Neural progenitor cell (in vitro differentiated cells): ENCODE measurements at regions not wholly inside any gene's neighbourhood (a gene's known extent, or its start where the extent isn't known, plus 50 kb on each side); places are given as distances from the start of the nearest gene placed in this dataset.
"Not testable (repeated sequence)": the region's sequence is repeated elsewhere in the genome, so short reads cannot be mapped to it uniquely, and the experiment has no call there.

ENCODE experiments used
- EZH2 ChIP-seq: fragments of 200-600 bp; sonication (generic); IDR thresholded peaks from 2 replicates; pipeline ENCODE4 v1.6.1; 2017; ENCODE audit warnings: antibody characterized with exemption, mild to moderate bottlenecking, moderate library complexity
- EZH2phosphoT487 ChIP-seq: fragments of 200-600 bp; sonication (generic); IDR thresholded peaks from 2 replicates; pipeline ENCODE4 v1.6.1; 2017; ENCODE audit warnings: antibody characterized with exemption
- TF ChIP-seq, protein P1 (sequence below): fragments of 200-600 bp; sonication (generic); IDR thresholded peaks from 2 replicates; pipeline ENCODE4 v1.5.1; 2017; ENCODE audit warnings: antibody characterized with exemption, mild to moderate bottlenecking

DNA sequence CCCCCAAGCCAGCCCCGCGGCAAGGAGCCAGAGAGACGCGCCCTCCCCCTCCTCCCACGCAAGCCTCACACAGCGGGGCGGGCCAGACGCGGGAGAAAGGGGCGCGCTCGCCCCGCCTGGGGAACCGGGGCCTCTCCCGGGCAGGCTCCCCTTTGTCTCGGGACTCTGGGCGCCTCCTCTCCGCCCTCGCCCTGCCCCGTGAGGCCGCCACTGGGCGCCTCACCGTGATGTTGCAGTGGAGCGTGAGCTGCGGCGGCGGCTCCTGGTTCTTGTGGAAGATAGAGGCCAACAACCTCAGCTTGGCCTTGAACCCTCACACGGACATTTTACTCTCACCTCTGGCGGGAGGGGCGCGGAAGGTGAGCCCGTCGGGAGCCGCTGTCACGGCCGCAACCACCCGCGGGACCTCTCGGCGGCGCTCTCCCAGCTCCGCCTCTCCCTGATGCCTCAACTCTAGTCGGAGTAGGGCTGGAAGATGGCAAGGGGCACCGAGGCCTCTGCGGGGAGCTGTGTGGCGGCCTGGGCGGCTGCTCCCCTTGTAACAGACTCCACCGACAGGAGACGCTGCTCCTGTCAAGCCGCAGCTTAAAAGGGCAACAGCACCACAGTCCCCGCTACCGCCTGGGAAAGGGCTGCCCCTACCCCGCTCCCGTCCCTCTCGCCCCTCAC is 179.2 kb upstream of the ZSCAN2 start:
- TF ChIP-seq EZH2phosphoT487, EZH2: not testable (repeated sequence)
- TF ChIP-seq, protein P1, sequence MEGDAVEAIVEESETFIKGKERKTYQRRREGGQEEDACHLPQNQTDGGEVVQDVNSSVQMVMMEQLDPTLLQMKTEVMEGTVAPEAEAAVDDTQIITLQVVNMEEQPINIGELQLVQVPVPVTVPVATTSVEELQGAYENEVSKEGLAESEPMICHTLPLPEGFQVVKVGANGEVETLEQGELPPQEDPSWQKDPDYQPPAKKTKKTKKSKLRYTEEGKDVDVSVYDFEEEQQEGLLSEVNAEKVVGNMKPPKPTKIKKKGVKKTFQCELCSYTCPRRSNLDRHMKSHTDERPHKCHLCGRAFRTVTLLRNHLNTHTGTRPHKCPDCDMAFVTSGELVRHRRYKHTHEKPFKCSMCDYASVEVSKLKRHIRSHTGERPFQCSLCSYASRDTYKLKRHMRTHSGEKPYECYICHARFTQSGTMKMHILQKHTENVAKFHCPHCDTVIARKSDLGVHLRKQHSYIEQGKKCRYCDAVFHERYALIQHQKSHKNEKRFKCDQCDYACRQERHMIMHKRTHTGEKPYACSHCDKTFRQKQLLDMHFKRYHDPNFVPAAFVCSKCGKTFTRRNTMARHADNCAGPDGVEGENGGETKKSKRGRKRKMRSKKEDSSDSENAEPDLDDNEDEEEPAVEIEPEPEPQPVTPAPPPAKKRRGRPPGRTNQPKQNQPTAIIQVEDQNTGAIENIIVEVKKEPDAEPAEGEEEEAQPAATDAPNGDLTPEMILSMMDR: not testable (repeated sequence)
